ENCODE measurements at regions not wholly inside any gene's neighbourhood (a gene's known extent, or its start where the extent isn't known, plus 50 kb on each side); places are given as distances from the start of the nearest gene placed in this dataset.
"Not testable (repeated sequence)": the region's sequence is repeated elsewhere in the genome, so short reads cannot be mapped to it uniquely, and the experiment has no call there.

DNA sequence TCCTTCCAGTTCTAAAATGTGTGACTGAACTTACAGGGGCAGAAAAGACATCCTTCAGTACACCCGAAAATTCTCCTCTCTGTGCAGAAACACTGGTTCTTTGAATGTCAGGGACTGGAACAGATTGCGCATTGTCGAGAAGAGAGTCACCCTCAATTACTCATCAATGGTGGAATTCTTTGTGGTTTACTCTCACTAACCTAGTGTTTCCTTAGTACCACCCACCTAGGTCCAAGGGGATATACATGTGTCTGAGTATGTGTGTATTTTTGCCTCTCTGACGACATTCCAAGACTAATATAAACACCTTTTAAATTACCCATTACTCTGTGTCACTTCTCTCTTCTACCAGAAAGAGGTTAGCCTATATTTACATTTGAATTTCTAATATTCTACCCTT lies 660.8 kb downstream of the TLE1 start:
- Histone ChIP-seq H3K27ac (no peak overlapping the region), H3K4me3 (no peak overlapping the region), H3K4me1 (no peaks in the 10 kb centered on the region), H3K36me3 (ENCODE audit: insufficient read depth in 1 of 2, low read depth in 1 of 2) (no peaks in the 10 kb centered on the region), H3K27me3 (ENCODE audit: insufficient read depth in 3 of 3, low read length in 2 of 3) (no peaks in the 10 kb centered on the region), H3K9me3 (no peaks in the 10 kb centered on the region)
- intact Hi-C loops (cut with DNase I) = no loop called here
- WGBS, 3 donors = 82 to 88% (median 87%) methylated on average over 4 of the region's 4 CpGs
- DNase-seq (no peak), ATAC-seq (no peak)
- no peak for TF ChIP-seq CTCF (IDR thresholded peaks at IDR 0.05)

DNA sequence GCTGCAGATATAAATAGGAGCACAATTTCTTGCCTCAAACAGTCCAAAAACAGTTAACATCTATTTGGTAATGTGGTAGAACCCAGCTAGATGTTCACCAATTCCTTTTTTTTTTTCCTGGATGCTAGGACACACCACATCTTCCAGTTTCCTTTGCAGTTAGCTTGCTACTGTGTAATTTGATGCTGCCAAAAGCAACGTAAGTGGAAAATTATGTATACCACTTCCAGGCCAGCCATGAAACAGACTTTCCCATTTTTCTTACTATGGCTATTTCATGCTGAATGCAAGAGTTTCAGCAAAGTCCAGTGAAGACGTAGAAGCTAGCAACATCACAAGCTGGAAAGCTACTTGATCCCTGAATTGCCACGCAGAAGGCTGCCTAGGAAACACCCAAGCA lies 667.2 kb downstream of the TLE1 start:
- no peaks in the 10 kb centered on the region for H3K36me3 ChIP-seq (ENCODE audit: insufficient read depth in 1 of 2, low read depth in 1 of 2)
- intact Hi-C loops (cut with DNase I) = no loop called here
- no peak for ATAC-seq
- no peak overlapping the region for H3K4me3 ChIP-seq
- no peak overlapping the region for H3K27ac ChIP-seq
- no peak for TF ChIP-seq CTCF (IDR thresholded peaks at IDR 0.05)
- no peaks in the 10 kb centered on the region for H3K9me3 ChIP-seq
- WGBS, 3 donors = 29 to 34% (median 29%) methylated on average over 3 of the region's 3 CpGs
- no peak for DNase-seq
- no peaks in the 10 kb centered on the region for H3K27me3 ChIP-seq (ENCODE audit: insufficient read depth in 3 of 3, low read length in 2 of 3)
- H3K4me1 ChIP-seq = no peaks in the 10 kb centered on the region

DNA sequence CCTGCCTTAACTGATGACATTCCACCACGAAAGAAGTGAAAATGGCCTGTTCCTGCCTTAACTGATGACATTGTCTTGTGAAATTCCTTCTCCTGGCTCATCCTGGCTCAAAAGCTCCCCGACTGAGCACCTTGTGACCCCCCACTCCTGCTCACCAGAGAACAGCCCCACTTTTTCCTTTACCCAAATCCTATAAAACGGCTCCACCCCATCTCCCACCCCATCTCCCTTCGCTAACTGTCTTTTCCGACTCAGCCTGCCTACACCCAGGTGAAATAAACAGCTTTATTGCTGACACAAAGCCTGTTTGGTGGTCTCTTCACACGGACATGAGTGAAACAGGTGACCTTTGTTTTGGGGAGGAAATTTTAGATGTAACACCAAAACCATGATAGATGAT lies 674.4 kb downstream of the TLE1 start:
- ATAC-seq; H3K27ac ChIP-seq; intact Hi-C loops (cut with DNase I); H3K36me3 ChIP-seq (ENCODE audit: insufficient read depth in 1 of 2, low read depth in 1 of 2); H3K9me3 ChIP-seq; H3K4me1 ChIP-seq; DNase-seq; H3K27me3 ChIP-seq (ENCODE audit: insufficient read depth in 3 of 3, low read length in 2 of 3); H3K4me3 ChIP-seq: not testable (repeated sequence)
- 71 to 91% (median 87%) methylated on average over 5 of the region's 6 CpGs for WGBS, 3 donors

GRCh38 chr9:81013191-81013590 lies 676.2 kb downstream of the TLE1 start:
- ATAC-seq; intact Hi-C loops (cut with DNase I); H3K4me3 ChIP-seq; DNase-seq; H3K4me1 ChIP-seq; H3K9me3 ChIP-seq; H3K27me3 ChIP-seq (ENCODE audit: insufficient read depth in 3 of 3, low read length in 2 of 3); H3K36me3 ChIP-seq (ENCODE audit: insufficient read depth in 1 of 2, low read depth in 1 of 2); H3K27ac ChIP-seq: not testable (repeated sequence)
- 86 to 96% (median 91%) methylated on average over 3 of the region's 3 CpGs for WGBS, 3 donors

- Histone ChIP-seq H3K4me1 (no peaks in the 10 kb centered on the region), H3K27ac (no peak overlapping the region), H3K9me3 (no peaks in the 10 kb centered on the region), H3K27me3 (ENCODE audit: insufficient read depth in 3 of 3, low read length in 2 of 3) (no peaks in the 10 kb centered on the region), H3K4me3 (no peak overlapping the region), H3K36me3 (ENCODE audit: insufficient read depth in 1 of 2, low read depth in 1 of 2) (no peaks in the 10 kb centered on the region)
- TF ChIP-seq CTCF (IDR thresholded peaks at IDR 0.05) = no peak
- DNase-seq = no peak
- no peak for ATAC-seq
- intact Hi-C loops (cut with DNase I) = no loop called here
Observed at GRCh38 chr9:81002906-81003305, 686.4 kb downstream of the TLE1 start.

DNA sequence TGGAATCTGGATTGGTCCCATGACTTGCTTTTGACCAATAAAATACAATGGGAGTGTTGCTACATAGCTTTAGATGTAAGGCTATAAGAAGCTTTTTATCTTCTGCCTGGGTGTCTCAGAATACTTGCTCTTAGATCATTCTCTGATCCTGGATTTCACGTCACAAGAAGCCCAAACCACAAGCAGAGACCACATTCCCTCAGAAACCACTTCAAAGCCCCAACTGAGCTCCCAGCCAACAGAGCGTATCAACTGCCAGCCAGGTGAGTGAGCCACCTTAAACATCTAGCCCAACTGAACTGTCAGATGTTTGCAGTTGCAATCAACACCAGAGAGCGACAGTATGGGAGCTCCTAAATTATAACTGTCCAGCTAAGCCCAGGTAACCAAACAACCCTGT lies 687.1 kb downstream of the TLE1 start:
- intact Hi-C loops (cut with DNase I) = no loop called here
- no peaks in the 10 kb centered on the region for H3K9me3 ChIP-seq
- no peaks in the 10 kb centered on the region for H3K4me1 ChIP-seq
- H3K4me3 ChIP-seq = no peak overlapping the region
- H3K27me3 ChIP-seq (ENCODE audit: insufficient read depth in 3 of 3, low read length in 2 of 3) = no peaks in the 10 kb centered on the region
- H3K36me3 ChIP-seq (ENCODE audit: insufficient read depth in 1 of 2, low read depth in 1 of 2) = no peaks in the 10 kb centered on the region
- 67 to 80% (median 79%) methylated on average over 3 of the region's 3 CpGs for WGBS, 3 donors
- TF ChIP-seq CTCF (IDR thresholded peaks at IDR 0.05) = no peak
- no peak overlapping the region for H3K27ac ChIP-seq
- ATAC-seq = no peak
- no peak for DNase-seq
